Sigmoid colon (tissue), 6 donors: ENCODE measurements at regions not wholly inside any gene's neighbourhood (a gene's known extent, or its start where the extent isn't known, plus 50 kb on each side); places are given as distances from the start of the nearest gene placed in this dataset.

ENCODE experiments used
- DNase-seq: peaks from one replicate; pipeline ENCODE4 v3.0.0-alpha.2; 2019
- H3K27ac ChIP-seq, 4 donors: fragments of 200-600 bp; sonication (generic); one replicate each; pipeline ENCODE4 v1.5.1; 2016 to 2019; ENCODE audit warnings: mild to moderate bottlenecking in 1 of 4
- H3K27me3 ChIP-seq, 3 donors: fragments of 200-600 bp; sonication (generic); one replicate each; pipeline ENCODE4 v1.5.1; 2019; ENCODE audit warnings: mild to moderate bottlenecking in 1 of 3
- H3K36me3 ChIP-seq, 4 donors: fragments of 200-600 bp; sonication (generic); one replicate each; pipeline ENCODE4 v1.5.1; 2016 to 2019
- H3K4me1 ChIP-seq, 4 donors: fragments of 200-600 bp; sonication (generic); one replicate each; pipeline ENCODE4 v1.5.1; 2017 to 2019
- H3K4me3 ChIP-seq, 4 donors: fragments of 200-600 bp; sonication (generic); one replicate each; pipeline ENCODE4 v1.5.1; 2017 to 2019; ENCODE audit warnings: mild to moderate bottlenecking in 2 of 4, moderate library complexity in 1 of 4
- H3K9me3 ChIP-seq, 4 donors: fragments of 200-600 bp in 3 of 4; sonication (generic) in 3 of 4; one replicate each; pipeline versions ENCODE4 v1.5.1 to v1.6.1; 2013 to 2019
- EP300 ChIP-seq, 4 donors: sonication (generic); formaldehyde crosslinking; IDR thresholded peaks; one replicate each; pipeline ENCODE4 v1.6.1; 2017; ENCODE audit warnings: antibody characterized with exemption in 4 of 4
- POLR2A ChIP-seq, 2 donors: fragments of 450-650 bp; IDR thresholded peaks; one replicate each; pipeline ENCODE4 v1.6.1; 2016; ENCODE audit warnings: antibody characterized with exemption in 2 of 2, mild to moderate bottlenecking in 2 of 2, moderate library complexity in 2 of 2
- POLR2AphosphoS5 ChIP-seq, 4 donors: sonication (generic); formaldehyde crosslinking; IDR thresholded peaks; one replicate each; pipeline ENCODE4 v1.6.1; 2017; ENCODE audit warnings: antibody characterized with exemption in 4 of 4
- WGBS, 2 donors: extraction: QIAGEN DNeasy Blood & Tissue Kit; methylation state at CpG; one replicate each; pipeline ENCODE4 v1.1.7; 2013; 5-methylcytosine and 5-hydroxymethylcytosine counted together
- intact Hi-C: fragments of 100-400 bp; cut with DNase I; formaldehyde crosslinking; loops from one replicate; pipeline ENCODE4 v1.15.1; 2023
- TF ChIP-seq, protein P1 (sequence below), 4 experiments: fragments of 450-650 bp in 3 of 4; fragments of 200-600 bp in 1 of 4; IDR thresholded peaks; one replicate each; pipeline ENCODE4 v1.5.1; 2016 to 2019; ENCODE audit warnings: antibody characterized with exemption in 4 of 4, mild to moderate bottlenecking in 3 of 4, moderate library complexity in 2 of 4
- donor health status: healthy with polysubstance abuse.
- donor health status: healthy.

DNA sequence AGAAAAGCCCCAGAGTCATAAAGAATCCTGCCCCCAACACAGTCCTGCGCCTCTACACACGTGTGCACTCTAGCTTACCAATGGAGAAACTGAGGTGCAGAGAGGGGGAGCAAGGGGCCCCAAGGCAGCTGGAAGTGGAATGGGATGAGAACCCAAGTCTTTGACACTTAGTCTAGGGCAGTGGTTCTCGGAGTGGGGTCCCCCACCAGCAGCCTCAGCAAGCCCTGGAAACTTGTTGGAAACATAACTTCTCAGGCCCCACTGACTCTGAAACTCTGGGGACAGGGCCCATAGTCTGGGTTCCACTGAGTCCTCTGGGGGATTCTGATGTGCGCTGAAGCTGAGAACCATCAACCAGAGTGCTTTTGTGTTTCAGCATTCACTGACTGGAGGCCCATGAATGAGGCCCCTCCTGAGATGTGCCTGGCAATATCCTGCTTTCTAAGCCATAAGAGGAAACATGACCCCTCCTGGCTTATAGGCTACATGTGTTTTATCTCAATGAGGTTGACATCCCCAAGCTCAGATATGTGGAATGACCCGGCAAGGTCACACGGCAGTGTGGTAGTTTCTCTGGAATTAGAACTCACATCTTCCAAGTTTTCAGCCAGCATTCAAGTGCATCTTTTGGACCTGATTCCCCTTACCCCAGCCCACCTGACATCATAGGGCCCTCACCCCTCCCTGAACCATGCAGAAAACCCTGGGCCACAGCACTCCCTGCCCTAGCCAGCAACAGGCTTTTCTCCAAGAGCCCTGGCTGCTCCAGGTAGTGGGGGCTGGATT, 147.3 kb upstream of the PCBD1 start:
- WGBS, 2 donors = 67 to 79% methylated on average over 6 of the region's 6 CpGs
- H3K4me1 ChIP-seq = peaks cover 0 to 10% (median 3%) of the 10 kb centered on the region in 4 donors
- H3K36me3 ChIP-seq = no peaks in the 10 kb centered on the region
- intact Hi-C loops = no loop called here
- TF ChIP-seq, protein P1, sequence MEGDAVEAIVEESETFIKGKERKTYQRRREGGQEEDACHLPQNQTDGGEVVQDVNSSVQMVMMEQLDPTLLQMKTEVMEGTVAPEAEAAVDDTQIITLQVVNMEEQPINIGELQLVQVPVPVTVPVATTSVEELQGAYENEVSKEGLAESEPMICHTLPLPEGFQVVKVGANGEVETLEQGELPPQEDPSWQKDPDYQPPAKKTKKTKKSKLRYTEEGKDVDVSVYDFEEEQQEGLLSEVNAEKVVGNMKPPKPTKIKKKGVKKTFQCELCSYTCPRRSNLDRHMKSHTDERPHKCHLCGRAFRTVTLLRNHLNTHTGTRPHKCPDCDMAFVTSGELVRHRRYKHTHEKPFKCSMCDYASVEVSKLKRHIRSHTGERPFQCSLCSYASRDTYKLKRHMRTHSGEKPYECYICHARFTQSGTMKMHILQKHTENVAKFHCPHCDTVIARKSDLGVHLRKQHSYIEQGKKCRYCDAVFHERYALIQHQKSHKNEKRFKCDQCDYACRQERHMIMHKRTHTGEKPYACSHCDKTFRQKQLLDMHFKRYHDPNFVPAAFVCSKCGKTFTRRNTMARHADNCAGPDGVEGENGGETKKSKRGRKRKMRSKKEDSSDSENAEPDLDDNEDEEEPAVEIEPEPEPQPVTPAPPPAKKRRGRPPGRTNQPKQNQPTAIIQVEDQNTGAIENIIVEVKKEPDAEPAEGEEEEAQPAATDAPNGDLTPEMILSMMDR (IDR thresholded peaks at IDR 0.05) = no peak
- TF ChIP-seq POLR2A (IDR thresholded peaks at IDR 0.05) = no peak
- no peak for TF ChIP-seq EP300 (IDR thresholded peaks at IDR 0.05)
- TF ChIP-seq POLR2AphosphoS5 (IDR thresholded peaks at IDR 0.05) = no peak
- peak; percentile 33 for DNase-seq
- H3K4me3 ChIP-seq = no peak overlapping the region
- H3K27me3 ChIP-seq = no peaks in the 10 kb centered on the region
- H3K9me3 ChIP-seq = no peaks in the 10 kb centered on the region
- no peak overlapping the region for H3K27ac ChIP-seq

- intact Hi-C loops = no loop called here
- 69 to 76% methylated on average over 8 of the region's 8 CpGs for WGBS, 2 donors
- DNase-seq = peak; percentile 4
- H3K27me3 ChIP-seq = no peaks in the 10 kb centered on the region
- TF ChIP-seq POLR2A (IDR thresholded peaks at IDR 0.05) (no peak), POLR2AphosphoS5 (IDR thresholded peaks at IDR 0.05) (no peak), EP300 (IDR thresholded peaks at IDR 0.05) (no peak)
- TF ChIP-seq, protein P1 (IDR thresholded peaks at IDR 0.05) = no peak
- H3K4me1 ChIP-seq = peaks cover 0 to 10% (median 3%) of the 10 kb centered on the region in 4 donors
- H3K27ac ChIP-seq = no peak overlapping the region
- no peaks in the 10 kb centered on the region for H3K9me3 ChIP-seq
- no peaks in the 10 kb centered on the region for H3K36me3 ChIP-seq
- no peak overlapping the region for H3K4me3 ChIP-seq
Measured at GRCh38 chr10:71036297-71036966, 148.1 kb upstream of the PCBD1 start.

DNA sequence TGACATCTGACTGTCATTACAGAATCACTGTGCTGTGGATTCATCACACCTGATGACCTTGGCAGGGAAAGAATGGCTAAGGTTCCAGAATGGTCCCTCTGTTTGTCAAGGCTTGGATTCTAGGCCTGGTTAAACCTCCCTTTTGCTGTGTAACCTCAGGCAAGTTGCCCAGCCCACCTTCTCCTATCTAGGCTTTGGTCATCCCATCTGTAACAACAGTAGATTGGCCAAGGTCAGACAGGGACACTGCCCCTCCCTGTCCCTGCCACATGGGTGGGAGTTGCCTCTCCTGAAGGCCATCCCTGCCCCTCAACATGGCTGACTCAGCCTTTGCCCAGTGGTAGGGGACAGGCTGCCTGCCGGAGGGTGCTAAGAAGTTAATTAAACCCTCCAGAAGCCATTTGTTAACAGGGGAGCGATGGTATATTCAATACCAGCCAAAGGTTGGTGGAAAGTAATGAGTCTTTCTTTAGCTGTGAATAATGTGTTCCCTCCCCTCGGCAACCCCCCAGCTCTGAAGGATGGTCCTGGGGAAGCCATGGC, 149.8 kb upstream of the PCBD1 start:
- TF ChIP-seq POLR2AphosphoS5 (IDR thresholded peaks at IDR 0.05) = no peak

GRCh38 chr10:71038921-71039320, 150.6 kb upstream of the PCBD1 start:
- Histone ChIP-seq H3K36me3 (no peaks in the 10 kb centered on the region), H3K4me1 (peaks cover 0 to 10% (median 3%) of the 10 kb centered on the region in 4 donors), H3K27ac (no peak overlapping the region), H3K27me3 (no peaks in the 10 kb centered on the region), H3K4me3 (no peak overlapping the region), H3K9me3 (no peaks in the 10 kb centered on the region)
- DNase-seq = no peak
- 97% methylated on average over 2 of the region's 2 CpGs for WGBS, 2 donors
- intact Hi-C loops = no loop called here
- TF ChIP-seq POLR2AphosphoS5 (IDR thresholded peaks at IDR 0.05) = no peak
- no peak for TF ChIP-seq EP300 (IDR thresholded peaks at IDR 0.05)
- no peak for TF ChIP-seq POLR2A (IDR thresholded peaks at IDR 0.05)

More for the DNA sequence above, 149.8 kb upstream of the PCBD1 start:
- Histone ChIP-seq H3K27ac (no peak overlapping the region), H3K4me1 (peaks cover 0 to 10% (median 3%) of the 10 kb centered on the region in 4 donors), H3K9me3 (no peaks in the 10 kb centered on the region), H3K4me3 (no peak overlapping the region), H3K36me3 (no peaks in the 10 kb centered on the region), H3K27me3 (no peaks in the 10 kb centered on the region)
- WGBS, 2 donors = 64 to 77% methylated on average over 3 of the region's 3 CpGs
- DNase-seq = peak; percentile 27
- intact Hi-C loops = no loop called here

DNA sequence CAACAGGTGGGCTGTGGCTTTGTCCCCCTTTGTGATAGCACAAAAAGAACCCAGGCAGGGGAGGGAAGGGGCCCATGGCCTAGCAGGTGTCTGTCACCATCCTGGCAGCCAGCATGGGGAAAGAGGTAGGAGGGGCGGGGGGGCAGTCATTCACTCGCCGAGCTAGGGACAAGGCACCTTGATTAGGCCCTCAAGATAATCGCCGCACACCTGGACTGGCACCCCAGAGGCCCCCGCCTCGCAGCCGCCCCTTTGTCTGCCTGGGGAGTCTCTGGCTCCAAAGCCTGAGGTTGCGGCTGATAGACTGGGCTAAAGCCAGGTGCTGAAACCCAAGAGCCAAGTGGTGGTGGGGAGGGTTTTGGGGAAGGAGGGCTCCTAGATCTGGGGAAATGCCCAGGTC, 151.2 kb upstream of the PCBD1 start:
- no peak for TF ChIP-seq POLR2A (IDR thresholded peaks at IDR 0.05)
- TF ChIP-seq POLR2AphosphoS5 (IDR thresholded peaks at IDR 0.05) = no peak
- TF ChIP-seq EP300 (IDR thresholded peaks at IDR 0.05) = no peak
- TF ChIP-seq, protein P1 (IDR thresholded peaks at IDR 0.05) = no peak
- Histone ChIP-seq H3K4me1 (peaks cover 0 to 10% (median 3%) of the 10 kb centered on the region in 4 donors), H3K9me3 (no peaks in the 10 kb centered on the region), H3K27ac (no peak overlapping the region), H3K4me3 (no peak overlapping the region), H3K36me3 (no peaks in the 10 kb centered on the region), H3K27me3 (no peaks in the 10 kb centered on the region)
- intact Hi-C loops = no loop called here
- 91 to 92% methylated on average over 9 of the region's 9 CpGs for WGBS, 2 donors
- DNase-seq = peak; percentile 46
